ENCODE measurements at regions not wholly inside any gene's neighbourhood (a gene's known extent, or its start where the extent isn't known, plus 50 kb on each side); places are given as distances from the start of the nearest gene placed in this dataset.

- Histone ChIP-seq H3K36me3 (ENCODE audit: control insufficient read depth, insufficient read depth, low read length) (no peaks in the 10 kb centered on the region), H3K9ac (ENCODE audit: insufficient read depth, low read length) (no peak overlapping the region), H3K79me2 (ENCODE audit: control insufficient read depth, insufficient read depth, low read length) (no peaks in the 10 kb centered on the region), H3K9me3 (ENCODE audit: control insufficient read depth, insufficient read depth, low read depth, low read length) (no peaks in the 10 kb centered on the region), H4K20me1 (ENCODE audit: control insufficient read depth, extremely low read depth, insufficient read depth, low read length) (no peaks in the 10 kb centered on the region), H3K27ac (ENCODE audit: insufficient read depth, low read length) (no peak overlapping the region), H3K4me3 (replicated peaks in 1 of 4; ENCODE audit: control extremely low read depth in 1 of 4, insufficient read depth in 1 of 4, low read depth in 3 of 4, low read length in 4 of 4) (no peak overlapping the region), H3K4me2 (ENCODE audit: extremely low read depth, insufficient read depth, low read length) (no peak overlapping the region), H3K27me3 (ENCODE audit: control insufficient read depth, insufficient read depth, low read length) (no peaks in the 10 kb centered on the region), H2AFZ (ENCODE audit: low read length) (no peak overlapping the region), H3K4me1 (ENCODE audit: control insufficient read depth, extremely low read depth, insufficient read depth, low read length) (no peaks in the 10 kb centered on the region)
- TF ChIP-seq EZH2 (IDR thresholded peaks at IDR 0.05; ENCODE audit: low read length, missing control alignments) (no peak), CTCF (conservative IDR thresholded peaks at IDR 0.05 in 1 of 2, IDR thresholded peaks at IDR 0.05 in 1 of 2; ENCODE audit: low read depth in 1 of 2, low read length in 2 of 2) (no peak)
- no peak for DNase-seq (ENCODE audit: low read depth in 2 of 2)
Observed at GRCh38 chr1:87176514-87176913, 152.2 kb upstream of the LMO4 start.

- H3K4me2 ChIP-seq (ENCODE audit: extremely low read depth, insufficient read depth, low read length): no peak overlapping the region
- H3K27me3 ChIP-seq (ENCODE audit: control insufficient read depth, insufficient read depth, low read length): no peaks in the 10 kb centered on the region
- no peaks in the 10 kb centered on the region for H3K4me1 ChIP-seq (ENCODE audit: control insufficient read depth, extremely low read depth, insufficient read depth, low read length)
- no peaks in the 10 kb centered on the region for H4K20me1 ChIP-seq (ENCODE audit: control insufficient read depth, extremely low read depth, insufficient read depth, low read length)
- no peak overlapping the region for H3K4me3 ChIP-seq (replicated peaks in 1 of 4; ENCODE audit: control extremely low read depth in 1 of 4, insufficient read depth in 1 of 4, low read depth in 3 of 4, low read length in 4 of 4)
- H3K9ac ChIP-seq (ENCODE audit: insufficient read depth, low read length): no peak overlapping the region
- no peaks in the 10 kb centered on the region for H3K9me3 ChIP-seq (ENCODE audit: control insufficient read depth, insufficient read depth, low read depth, low read length)
- no peak overlapping the region for H3K27ac ChIP-seq (ENCODE audit: insufficient read depth, low read length)
- no peaks in the 10 kb centered on the region for H3K36me3 ChIP-seq (ENCODE audit: control insufficient read depth, insufficient read depth, low read length)
- TF ChIP-seq CTCF (conservative IDR thresholded peaks at IDR 0.05 in 1 of 2, IDR thresholded peaks at IDR 0.05 in 1 of 2; ENCODE audit: low read depth in 1 of 2, low read length in 2 of 2): no peak
- no peak for TF ChIP-seq EZH2 (IDR thresholded peaks at IDR 0.05; ENCODE audit: low read length, missing control alignments)
- no peak overlapping the region for H2AFZ ChIP-seq (ENCODE audit: low read length)
- no peaks in the 10 kb centered on the region for H3K79me2 ChIP-seq (ENCODE audit: control insufficient read depth, insufficient read depth, low read length)
- DNase-seq (ENCODE audit: low read depth in 2 of 2): no peak
Observed at GRCh38 chr1:87178441-87178840, 150.2 kb upstream of the LMO4 start.

- Histone ChIP-seq H4K20me1 (ENCODE audit: control insufficient read depth, extremely low read depth, insufficient read depth, low read length) (no peaks in the 10 kb centered on the region), H3K9ac (ENCODE audit: insufficient read depth, low read length) (no peak overlapping the region), H3K27ac (ENCODE audit: insufficient read depth, low read length) (no peak overlapping the region), H2AFZ (ENCODE audit: low read length) (no peak overlapping the region), H3K4me2 (ENCODE audit: extremely low read depth, insufficient read depth, low read length) (no peak overlapping the region), H3K9me3 (ENCODE audit: control insufficient read depth, insufficient read depth, low read depth, low read length) (no peaks in the 10 kb centered on the region), H3K36me3 (ENCODE audit: control insufficient read depth, insufficient read depth, low read length) (no peaks in the 10 kb centered on the region), H3K79me2 (ENCODE audit: control insufficient read depth, insufficient read depth, low read length) (no peaks in the 10 kb centered on the region), H3K4me3 (replicated peaks in 1 of 4; ENCODE audit: control extremely low read depth in 1 of 4, insufficient read depth in 1 of 4, low read depth in 3 of 4, low read length in 4 of 4) (no peak overlapping the region), H3K27me3 (ENCODE audit: control insufficient read depth, insufficient read depth, low read length) (no peaks in the 10 kb centered on the region), H3K4me1 (ENCODE audit: control insufficient read depth, extremely low read depth, insufficient read depth, low read length) (no peaks in the 10 kb centered on the region)
- TF ChIP-seq EZH2 (IDR thresholded peaks at IDR 0.05; ENCODE audit: low read length, missing control alignments): no peak
- no peak for TF ChIP-seq CTCF (conservative IDR thresholded peaks at IDR 0.05 in 1 of 2, IDR thresholded peaks at IDR 0.05 in 1 of 2; ENCODE audit: low read depth in 1 of 2, low read length in 2 of 2)
- no peak for DNase-seq (ENCODE audit: low read depth in 2 of 2)
Observed at GRCh38 chr1:87179076-87179810, 149.4 kb upstream of the LMO4 start.
